ENCODE measurements at regions not wholly inside any gene's neighbourhood (a gene's known extent, or its start where the extent isn't known, plus 50 kb on each side); places are given as distances from the start of the nearest gene placed in this dataset.
"Not testable (repeated sequence)": the region's sequence is repeated elsewhere in the genome, so short reads cannot be mapped to it uniquely, and the experiment has no call there.

- DNase-seq (ENCODE audit: low read depth), result no peak
These were observed 266.2 kb downstream of the KCTD12 start for GRCh38 chr13:76620036-76620435.

GRCh38 chr13:76619631-76620030, 266.6 kb downstream of the KCTD12 start:
- DNase-seq (ENCODE audit: low read depth), result no peak

GRCh38 chr13:76610819-76611415, 275.3 kb downstream of the KCTD12 start:
- no peak for DNase-seq (ENCODE audit: low read depth)

DNA sequence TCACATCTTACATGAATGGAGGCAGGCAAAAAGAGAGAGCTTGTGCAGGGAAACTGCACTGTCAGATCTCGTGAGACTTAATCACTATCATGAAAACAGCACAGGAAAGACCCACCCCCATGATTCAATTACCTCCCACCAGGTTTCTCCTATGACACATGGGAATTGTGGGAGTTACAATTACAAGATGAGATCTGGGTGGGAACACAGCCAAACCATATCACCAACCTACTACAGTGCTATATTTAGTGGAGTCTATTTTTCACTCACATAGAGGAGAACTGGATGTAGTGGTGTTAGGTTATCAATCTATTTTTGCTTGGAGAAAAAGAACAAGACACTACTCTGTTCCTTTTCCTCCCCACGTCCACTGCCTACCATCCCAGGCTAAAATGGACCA, 276.6 kb downstream of the KCTD12 start:
- DNase-seq (ENCODE audit: low read depth), result no peak

GRCh38 chr13:76607866-76608265, 278.3 kb downstream of the KCTD12 start:
- no peak for DNase-seq (ENCODE audit: low read depth)

DNA sequence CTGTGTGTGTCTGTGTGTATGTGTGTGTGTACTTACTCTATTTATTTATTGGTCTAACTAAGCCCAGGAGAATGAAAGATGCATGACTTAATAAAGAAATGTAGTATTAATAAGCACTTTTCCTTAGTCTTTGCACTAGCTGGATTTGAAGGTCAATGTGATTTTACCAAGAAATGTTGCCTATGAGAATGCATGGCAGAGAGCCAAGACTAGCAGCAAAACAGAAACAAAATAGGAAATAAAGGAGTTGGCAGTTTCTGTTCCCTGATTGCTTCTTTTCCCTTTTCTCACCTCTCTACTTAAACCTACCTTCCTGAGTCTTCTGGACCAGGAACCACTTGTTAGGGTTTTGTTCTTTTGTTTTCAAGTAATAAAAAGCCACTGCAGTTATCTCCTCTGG, 286.1 kb downstream of the KCTD12 start:
- DNase-seq (ENCODE audit: low read depth), result no peak

GRCh38 chr13:76597868-76598267, 288.3 kb downstream of the KCTD12 start:
- no peak for DNase-seq (ENCODE audit: low read depth)

DNA sequence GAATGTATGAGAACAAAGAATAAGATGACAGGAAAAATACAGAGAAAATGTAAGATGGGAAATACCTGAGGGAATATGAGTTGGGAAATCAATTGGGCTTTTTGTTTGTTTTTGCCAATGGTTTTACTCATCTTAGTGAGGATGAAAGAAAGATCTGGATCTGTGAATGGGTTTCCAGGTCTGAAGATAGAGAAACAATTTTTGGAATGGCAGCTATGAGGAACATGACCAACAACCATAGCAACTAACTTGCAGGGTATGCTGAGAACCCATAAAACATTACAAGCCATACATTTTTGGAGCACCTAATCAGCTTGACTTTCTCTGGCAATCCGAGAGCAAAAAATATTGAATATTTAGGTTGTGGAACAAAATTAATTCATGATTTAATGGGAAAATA, 290.0 kb downstream of the KCTD12 start:
- DNase-seq (ENCODE audit: low read depth), result no peak

DNA sequence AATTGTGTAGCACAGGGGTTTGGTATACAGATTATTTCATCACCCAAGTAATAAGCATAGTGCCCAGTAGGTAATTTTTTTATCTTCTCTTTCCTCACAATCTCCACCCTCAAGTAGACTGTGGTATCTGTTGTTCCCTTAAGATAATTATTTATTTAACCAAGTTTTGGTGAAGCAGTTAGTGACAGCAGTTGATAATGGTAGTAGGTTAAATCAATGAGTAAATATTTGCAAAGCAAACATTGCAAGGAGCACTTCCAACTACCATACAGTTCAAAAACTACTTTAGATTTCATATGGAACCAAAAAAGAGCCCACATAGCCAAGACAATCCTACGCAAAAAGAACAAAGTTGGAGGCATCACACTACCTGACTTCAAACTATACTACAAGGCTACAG, 291.8 kb downstream of the KCTD12 start:
- no peak for DNase-seq (ENCODE audit: low read depth)

- DNase-seq (ENCODE audit: low read depth), result no peak
These were observed 299.4 kb downstream of the KCTD12 start for GRCh38 chr13:76586842-76587241.

GRCh38 chr13:76579701-76580100, 306.5 kb downstream of the KCTD12 start:
- no peak for DNase-seq (ENCODE audit: low read depth)

DNA sequence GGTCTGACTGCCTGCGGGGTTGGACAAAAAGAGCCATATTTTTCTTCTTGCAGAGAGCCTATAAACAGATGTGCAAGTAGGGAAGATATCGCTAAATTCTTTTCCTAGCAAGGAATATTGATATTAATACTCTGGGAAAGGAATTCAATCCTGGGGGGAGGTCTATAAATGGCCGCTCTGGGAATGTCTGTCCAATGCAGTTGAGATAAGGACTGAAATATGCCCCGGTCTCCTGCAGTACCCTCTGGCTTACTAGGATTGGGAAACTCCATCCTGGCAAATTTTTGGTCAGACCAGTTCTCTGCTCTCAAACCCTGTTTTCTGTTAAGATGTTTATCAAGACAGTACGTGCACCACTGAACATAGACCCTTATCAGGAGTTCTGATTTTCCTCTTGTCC, 310.6 kb downstream of the KCTD12 start:
- not testable (repeated sequence) for DNase-seq (ENCODE audit: low read depth)

DNA sequence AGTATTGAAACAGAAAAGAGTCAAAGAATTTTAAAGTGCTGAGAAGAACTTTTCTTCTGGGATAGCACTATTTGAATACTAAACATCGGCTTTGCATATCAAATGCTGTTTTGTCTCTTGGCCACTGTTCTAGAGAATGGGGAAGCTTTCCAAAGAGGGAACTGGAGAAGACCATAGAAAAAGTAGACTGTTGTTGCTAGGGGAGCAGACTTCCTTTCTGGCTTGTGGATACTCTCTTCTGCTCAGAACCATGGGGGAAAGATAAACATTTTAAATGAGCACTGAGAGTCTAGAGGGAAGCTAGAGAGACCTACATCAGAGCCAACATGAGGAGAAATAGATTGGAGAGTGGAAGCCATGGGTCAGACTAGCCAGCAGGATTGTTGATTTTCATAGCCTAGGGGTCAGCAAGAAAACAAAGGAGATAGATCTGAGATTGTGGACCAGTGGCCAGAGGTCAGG, 315.7 kb downstream of the KCTD12 start:
- peak; percentile 35 for DNase-seq (ENCODE audit: low read depth)

GRCh38 chr13:76556627-76557026, 329.6 kb downstream of the KCTD12 start:
- no peak for DNase-seq (ENCODE audit: low read depth)

GRCh38 chr13:76552807-76553206, 333.4 kb downstream of the KCTD12 start:
- DNase-seq (ENCODE audit: low read depth), result no peak

DNA sequence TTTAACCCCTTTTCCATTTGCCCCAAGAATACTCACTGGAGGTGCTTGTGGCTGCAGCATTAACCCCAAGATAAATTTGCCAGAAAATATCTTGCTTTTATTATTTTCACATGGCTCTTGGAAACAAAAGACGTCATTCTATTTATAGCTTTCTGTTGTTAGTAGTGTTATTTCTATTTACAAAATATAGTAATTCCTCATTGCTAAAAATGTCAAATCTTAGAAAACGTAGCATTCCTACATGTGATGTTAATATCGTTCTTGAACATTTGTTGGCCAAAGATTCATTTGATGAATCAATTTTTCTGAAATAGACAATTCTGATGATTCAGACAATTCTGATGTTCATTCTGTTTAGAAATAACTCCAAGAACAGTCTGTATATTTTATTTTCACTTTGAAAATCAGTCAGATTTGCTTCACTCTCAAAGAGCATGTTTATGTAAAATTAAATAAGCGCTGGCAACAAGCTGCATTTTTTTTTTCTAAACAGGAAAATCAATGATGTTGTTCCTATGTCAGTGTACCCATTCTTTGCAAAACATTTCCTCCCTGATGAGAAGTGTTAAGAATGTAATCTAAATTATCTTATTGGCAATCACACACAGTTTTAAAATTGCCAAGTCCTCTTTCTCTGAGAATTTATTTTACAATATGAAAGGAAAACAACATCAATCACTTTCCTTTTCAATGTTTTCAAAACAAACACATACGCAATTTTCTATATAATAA, 334.0 kb downstream of the KCTD12 start:
- peak; percentile 32 for DNase-seq (ENCODE audit: low read depth)

- no peak for DNase-seq (ENCODE audit: low read depth)
These were observed 344.0 kb downstream of the KCTD12 start for GRCh38 chr13:76542176-76542575.

DNA sequence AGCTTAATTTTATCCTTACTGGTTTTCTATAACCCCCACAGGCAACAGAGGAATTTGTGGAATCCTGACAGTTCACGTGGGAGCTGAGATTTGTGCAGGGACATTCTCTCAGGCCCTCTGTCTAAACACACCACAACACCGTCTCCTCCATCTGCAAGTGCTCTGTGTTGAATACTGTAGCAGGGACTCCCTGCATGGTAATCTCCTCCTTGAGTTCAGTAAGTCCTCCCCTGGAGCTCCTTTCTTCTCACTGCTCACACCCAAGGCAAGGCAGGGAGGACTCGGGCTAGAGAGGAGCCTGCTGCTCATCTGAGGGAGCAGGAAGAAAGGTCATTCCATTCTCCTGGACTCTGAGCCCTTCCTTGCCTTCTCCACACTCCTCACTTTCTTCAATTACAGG, 348.2 kb downstream of the KCTD12 start:
- no peak for DNase-seq (ENCODE audit: low read depth)

- DNase-seq (ENCODE audit: low read depth), result no peak
These were observed 353.0 kb downstream of the KCTD12 start for GRCh38 chr13:76533251-76533650.

GRCh38 chr13:76527041-76527440, 359.2 kb downstream of the KCTD12 start:
- DNase-seq (ENCODE audit: low read depth), result no peak

DNA sequence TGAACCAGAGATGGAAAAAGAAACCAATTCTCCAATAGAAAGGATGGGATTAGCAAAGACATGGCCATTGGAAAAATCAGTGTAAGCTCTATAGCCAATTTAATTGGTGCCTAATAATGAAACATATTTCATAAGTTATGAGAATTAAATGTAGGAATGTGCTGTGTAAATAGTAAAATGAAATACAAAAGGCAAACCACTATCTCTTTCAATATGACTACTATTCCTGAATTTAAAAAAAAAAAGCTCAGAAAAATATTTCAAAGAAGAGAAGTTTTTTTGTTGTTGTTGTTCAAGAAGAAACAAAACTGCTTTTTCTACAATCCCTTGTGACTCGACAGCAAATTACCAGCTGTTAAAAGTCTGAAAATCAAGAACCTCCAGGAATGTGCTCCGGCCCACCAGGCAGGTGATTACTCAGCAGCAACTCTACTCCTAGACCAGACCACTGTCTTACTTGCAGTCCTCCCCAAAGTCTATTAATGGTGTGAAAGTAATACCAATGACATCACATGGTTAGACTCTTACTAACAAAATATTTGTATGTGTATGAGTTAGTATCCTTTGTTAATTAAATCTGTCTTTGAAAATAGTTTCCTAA, 362.4 kb downstream of the KCTD12 start:
- no peak for DNase-seq (ENCODE audit: low read depth)

- no peak for DNase-seq (ENCODE audit: low read depth)
These were observed 364.0 kb downstream of the KCTD12 start for GRCh38 chr13:76522083-76522755.

DNA sequence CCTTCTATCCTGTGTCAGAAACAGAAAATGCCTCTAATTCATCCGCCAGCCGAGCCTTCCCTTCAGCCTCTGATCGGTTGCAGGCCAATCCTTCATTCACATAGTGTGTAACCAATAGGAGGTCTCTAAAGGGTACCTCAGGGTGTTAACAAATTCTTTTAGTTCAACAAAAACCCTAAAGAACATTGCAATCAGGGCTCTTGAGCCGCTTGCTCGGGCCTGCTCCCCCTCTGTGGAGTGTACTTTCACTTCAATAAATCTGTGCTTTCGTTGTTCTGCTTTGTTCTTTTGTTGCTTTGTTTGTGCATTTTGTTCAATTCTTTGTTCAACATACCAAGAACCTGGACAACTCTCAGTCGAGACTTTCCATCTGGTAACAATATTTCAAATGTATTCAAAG, 366.5 kb downstream of the KCTD12 start:
- no peak for DNase-seq (ENCODE audit: low read depth)
